WTC11 (cell line): ENCODE measurements at regions not wholly inside any gene's neighbourhood (a gene's known extent, or its start where the extent isn't known, plus 50 kb on each side); places are given as distances from the start of the nearest gene placed in this dataset.

Source experiments
- ATAC-seq: fragments of 200-7000 bp; cut with Tn5 transposase; 2 replicates; pipeline ENCODE4 v1.10.0; 2021; ENCODE audit warnings: mild to moderate bottlenecking, moderate library complexity
- CTCF ChIA-PET: fragments of 300-600 bp; sonication (Branson Sonifier 250); formaldehyde crosslinking; loops from one replicate; lab custom pipeline; 2021; ENCODE audit warnings: antibody characterized with exemption; lab: Charles Lee
- POLR2A ChIA-PET: fragments of 350-600 bp; sonication (Branson Sonifier 250); formaldehyde crosslinking; loops from one replicate; lab custom pipeline; 2021; ENCODE audit warnings: antibody characterized with exemption; lab: Charles Lee
- DNase-seq: peaks from one replicate; pipeline ENCODE4 v3.0.0; 2021; ENCODE audit warnings: low spot score
- H3K27ac Mint-ChIP-seq: 2 replicates; pipeline ENCODE4 v1.8.0; 2021; ENCODE audit warnings: mixed read lengths
- H3K27me3 Mint-ChIP-seq: 2 replicates; pipeline ENCODE4 v1.8.0; 2021; ENCODE audit warnings: low read depth, mild to moderate bottlenecking, moderate library complexity, mixed read lengths
- H3K36me3 Mint-ChIP-seq: 2 replicates; pipeline ENCODE4 v1.8.0; 2021; ENCODE audit warnings: mixed read lengths
- H3K4me1 Mint-ChIP-seq: 2 replicates; pipeline ENCODE4 v1.8.0; 2022; ENCODE audit warnings: mixed read lengths
- H3K4me3 Mint-ChIP-seq: 2 replicates; pipeline ENCODE4 v1.8.0; 2021; ENCODE audit warnings: mild to moderate bottlenecking, moderate library complexity, mixed read lengths
- H3K9me3 Mint-ChIP-seq: 2 replicates; pipeline ENCODE4 v1.8.0; 2021; ENCODE audit warnings: mixed read lengths
- ATF1 ChIP-seq: sonication (generic); formaldehyde crosslinking; IDR thresholded peaks from 2 replicates; pipeline ENCODE4 v1.8.1; 2023; ENCODE audit warnings: mild to moderate bottlenecking, moderate library complexity, missing genetic modification reagents
- HMGA2 ChIP-seq: fragments of 250-450 bp; sonication (Bioruptor Pico); IDR thresholded peaks from 2 replicates; pipeline ENCODE4 v1.4.0; 2021; ENCODE audit warnings: mild to moderate bottlenecking, moderate library complexity
- NFYB ChIP-seq: sonication (generic); formaldehyde crosslinking; conservative IDR thresholded peaks from 2 replicates; pipeline ENCODE4 v1.8.0; 2022; ENCODE audit warnings: low read depth, missing genetic modification reagents
- NR3C1 ChIP-seq: sonication (generic); formaldehyde crosslinking; conservative IDR thresholded peaks from 2 replicates; pipeline ENCODE4 v1.8.1; 2023; ENCODE audit warnings: low read depth, mild to moderate bottlenecking, missing genetic modification reagents
- RELA ChIP-seq: sonication (generic); formaldehyde crosslinking; IDR thresholded peaks from 2 replicates; pipeline ENCODE4 v1.8.1; 2022; ENCODE audit warnings: missing genetic modification reagents, mild to moderate bottlenecking, borderline replicate concordance
- SMAD3 ChIP-seq: sonication (generic); formaldehyde crosslinking; IDR thresholded peaks from 2 replicates; pipeline ENCODE4 v1.8.0; 2022; ENCODE audit warnings: missing genetic modification reagents, mild to moderate bottlenecking, borderline replicate concordance
- SP1 ChIP-seq: sonication (generic); formaldehyde crosslinking; conservative IDR thresholded peaks from 2 replicates; pipeline ENCODE4 v1.8.1; 2022; ENCODE audit warnings: missing genetic modification reagents
- TEAD1 ChIP-seq: sonication (generic); formaldehyde crosslinking; IDR thresholded peaks from 2 replicates; pipeline ENCODE4 v1.8.0; 2022; ENCODE audit warnings: mild to moderate bottlenecking, missing genetic modification reagents
- ZNF671 ChIP-seq: fragments of 250-450 bp; sonication (Bioruptor Pico); IDR thresholded peaks from 2 replicates; pipeline ENCODE4 v1.8.0; 2021; ENCODE audit warnings: mild to moderate bottlenecking
- TF ChIP-seq, protein P1 (sequence below): fragments of 250-450 bp; sonication (Bioruptor Pico); conservative IDR thresholded peaks from 2 replicates; pipeline ENCODE4 v1.9.0; 2021; ENCODE audit warnings: mild to moderate bottlenecking
- TF ChIP-seq, protein P2 (sequence below): sonication (generic); formaldehyde crosslinking; IDR thresholded peaks from 2 replicates; pipeline ENCODE4 v1.8.1; 2022; ENCODE audit warnings: mild to moderate bottlenecking, moderate library complexity, missing genetic modification reagents
- TF ChIP-seq, protein P3 (sequence below): sonication (generic); formaldehyde crosslinking; IDR thresholded peaks from 2 replicates; pipeline ENCODE4 v1.8.0; 2022; ENCODE audit warnings: mild to moderate bottlenecking, missing genetic modification reagents
- TF ChIP-seq, protein P4 (sequence below): fragments of 250-450 bp; sonication (Bioruptor Pico); IDR thresholded peaks from 2 replicates; pipeline ENCODE4 v2.1.2; 2022; ENCODE audit warnings: mild to moderate bottlenecking, moderate library complexity
- TF ChIP-seq, protein P5 (sequence below): sonication (generic); formaldehyde crosslinking; IDR thresholded peaks from 2 replicates; pipeline ENCODE4 v1.8.1; 2023; ENCODE audit warnings: mild to moderate bottlenecking, missing genetic modification reagents
- TF ChIP-seq, protein P6 (sequence below): fragments of 250-450 bp; sonication (Bioruptor Pico); IDR thresholded peaks from 2 replicates; pipeline ENCODE4 v1.9.0; 2021; ENCODE audit warnings: moderate library complexity, mild to moderate bottlenecking, inconsistent platforms, borderline replicate concordance
- TF ChIP-seq, protein P7 (sequence below): sonication (generic); formaldehyde crosslinking; IDR thresholded peaks from 2 replicates; pipeline ENCODE4 v1.8.0; 2023; ENCODE audit warnings: missing genetic modification reagents, mild to moderate bottlenecking, borderline replicate concordance
- TF ChIP-seq, protein P8 (sequence below): sonication (generic); formaldehyde crosslinking; IDR thresholded peaks from 2 replicates; pipeline ENCODE4 v1.8.1; 2023; ENCODE audit warnings: mild to moderate bottlenecking, missing genetic modification reagents
- TF ChIP-seq, protein P9 (sequence below): sonication (generic); formaldehyde crosslinking; IDR thresholded peaks from 2 replicates; pipeline ENCODE4 v1.8.1; 2023; ENCODE audit warnings: mild to moderate bottlenecking, missing genetic modification reagents, borderline replicate concordance

DNA sequence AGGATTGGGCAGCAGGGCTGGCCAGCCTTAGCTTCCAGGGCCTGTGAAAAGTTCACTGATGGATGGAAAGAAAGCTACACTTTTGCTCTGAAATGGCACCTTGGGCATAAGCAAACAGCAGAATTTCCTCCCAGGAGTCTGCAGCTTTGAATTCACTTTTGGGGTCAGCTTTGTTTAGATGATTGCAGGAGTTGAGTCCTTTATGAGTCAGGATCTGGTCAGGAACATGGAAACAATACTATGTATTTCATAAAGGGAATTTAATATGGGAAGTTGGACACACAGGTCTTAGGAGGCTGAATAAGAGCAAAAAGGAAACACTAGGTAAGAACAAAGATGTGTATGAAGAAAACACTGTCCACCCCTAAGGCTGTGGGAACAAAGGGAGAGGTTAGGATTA lies 345.3 kb downstream of the TSN start (continued):
- TF ChIP-seq TEAD1 (CRISPR knock-in tag) = no peak
- TF ChIP-seq, all 79 proteins: peak for 0

DNA sequence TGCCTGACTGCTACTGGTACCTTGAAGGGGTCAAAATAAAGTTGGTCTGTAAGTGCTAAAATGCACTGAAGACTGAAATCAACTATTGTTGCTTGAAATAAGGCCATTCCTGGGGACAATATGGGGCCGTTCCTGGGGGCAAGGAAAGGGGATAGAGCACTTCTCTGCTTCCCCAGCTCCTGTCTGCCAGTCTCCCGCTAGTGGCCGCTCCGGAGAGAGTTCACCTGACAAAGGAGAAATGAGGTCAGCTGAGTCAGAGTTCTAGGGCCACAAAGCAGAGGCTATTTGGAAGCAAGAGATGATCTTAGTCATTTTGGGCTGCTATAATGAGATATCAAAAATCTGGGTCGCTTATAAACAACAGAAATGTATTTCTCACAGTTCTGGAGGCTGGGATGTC lies 345.9 kb downstream of the TSN start:
- ChIA-PET POLR2A (interaction anchor here (1.5 kb wide), 1 partner anchor 13 kb away, joined by 3 read pairs; no protein-coding TSS in a partner anchor), CTCF (interaction anchor here (0.9 to 1.7 kb wide), 7 partner anchors 10 to 290 kb away, joined by 3 to 8 read pairs (median 3); no protein-coding TSS in a partner anchor)
- ATAC-seq (peak; percentile 27; the same call in 1 of the 2 replicates), DNase-seq (no peak)
- peaks cover 11% of the 10 kb centered on the region; the same call in 1 of the 2 replicates for H3K36me3 Mint-ChIP-seq
- H3K4me3 Mint-ChIP-seq = no peak overlapping the region
- H3K27ac Mint-ChIP-seq = no peak overlapping the region
- peaks cover 3% of the 10 kb centered on the region for H3K27me3 Mint-ChIP-seq
- peaks cover 27% of the 10 kb centered on the region for H3K9me3 Mint-ChIP-seq
- H3K4me1 Mint-ChIP-seq = peaks cover 29% of the 10 kb centered on the region
- TF ChIP-seq, protein P1, sequence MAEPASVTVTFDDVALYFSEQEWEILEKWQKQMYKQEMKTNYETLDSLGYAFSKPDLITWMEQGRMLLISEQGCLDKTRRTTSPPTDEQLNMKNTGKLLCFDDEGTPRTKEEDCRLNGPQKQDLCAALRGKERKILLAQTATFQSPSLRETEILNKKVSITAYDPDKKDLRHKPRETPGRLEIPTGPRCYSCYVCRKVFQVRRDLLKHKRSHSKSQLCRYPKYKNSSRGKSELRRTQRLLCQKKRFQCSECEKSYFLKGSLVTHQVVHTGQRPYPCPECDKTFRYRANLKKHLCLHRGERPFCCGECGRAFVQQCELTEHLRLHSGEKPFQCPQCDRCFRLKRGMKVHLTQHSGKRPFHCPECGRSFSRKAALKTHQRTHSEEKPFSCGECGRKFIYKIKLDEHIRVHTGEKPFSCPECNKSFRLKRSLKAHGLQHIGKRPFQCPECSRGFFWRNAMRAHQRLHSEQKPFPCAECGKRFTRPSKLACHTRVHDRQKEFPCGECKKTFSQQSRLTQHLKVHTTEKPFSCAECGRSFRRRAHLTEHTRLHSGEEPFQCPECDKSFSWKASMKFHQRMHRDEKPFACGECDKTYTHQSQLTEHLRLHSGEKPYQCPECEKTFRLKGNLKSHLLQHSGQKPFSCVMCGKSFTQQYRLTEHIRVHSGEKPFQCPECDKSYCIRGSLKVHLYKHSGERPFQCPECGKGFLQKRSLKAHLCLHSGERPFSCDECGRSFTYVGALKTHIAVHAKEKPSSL (CRISPR knock-in tag) = no peak
- TF ChIP-seq ZNF671 (CRISPR knock-in tag) = no peak
- no peak for TF ChIP-seq RELA (CRISPR knock-in tag)
- TF ChIP-seq SP1 (CRISPR knock-in tag) = no peak
- TF ChIP-seq, protein P2, sequence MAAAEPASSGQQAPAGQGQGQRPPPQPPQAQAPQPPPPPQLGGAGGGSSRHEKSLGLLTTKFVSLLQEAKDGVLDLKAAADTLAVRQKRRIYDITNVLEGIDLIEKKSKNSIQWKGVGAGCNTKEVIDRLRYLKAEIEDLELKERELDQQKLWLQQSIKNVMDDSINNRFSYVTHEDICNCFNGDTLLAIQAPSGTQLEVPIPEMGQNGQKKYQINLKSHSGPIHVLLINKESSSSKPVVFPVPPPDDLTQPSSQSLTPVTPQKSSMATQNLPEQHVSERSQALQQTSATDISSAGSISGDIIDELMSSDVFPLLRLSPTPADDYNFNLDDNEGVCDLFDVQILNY (CRISPR knock-in tag) = no peak
- TF ChIP-seq, protein P3, sequence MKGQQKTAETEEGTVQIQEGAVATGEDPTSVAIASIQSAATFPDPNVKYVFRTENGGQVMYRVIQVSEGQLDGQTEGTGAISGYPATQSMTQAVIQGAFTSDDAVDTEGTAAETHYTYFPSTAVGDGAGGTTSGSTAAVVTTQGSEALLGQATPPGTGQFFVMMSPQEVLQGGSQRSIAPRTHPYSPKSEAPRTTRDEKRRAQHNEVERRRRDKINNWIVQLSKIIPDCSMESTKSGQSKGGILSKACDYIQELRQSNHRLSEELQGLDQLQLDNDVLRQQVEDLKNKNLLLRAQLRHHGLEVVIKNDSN (CRISPR knock-in tag) = no peak
- no peak for TF ChIP-seq NFYB (CRISPR knock-in tag)
- TF ChIP-seq, protein P4, sequence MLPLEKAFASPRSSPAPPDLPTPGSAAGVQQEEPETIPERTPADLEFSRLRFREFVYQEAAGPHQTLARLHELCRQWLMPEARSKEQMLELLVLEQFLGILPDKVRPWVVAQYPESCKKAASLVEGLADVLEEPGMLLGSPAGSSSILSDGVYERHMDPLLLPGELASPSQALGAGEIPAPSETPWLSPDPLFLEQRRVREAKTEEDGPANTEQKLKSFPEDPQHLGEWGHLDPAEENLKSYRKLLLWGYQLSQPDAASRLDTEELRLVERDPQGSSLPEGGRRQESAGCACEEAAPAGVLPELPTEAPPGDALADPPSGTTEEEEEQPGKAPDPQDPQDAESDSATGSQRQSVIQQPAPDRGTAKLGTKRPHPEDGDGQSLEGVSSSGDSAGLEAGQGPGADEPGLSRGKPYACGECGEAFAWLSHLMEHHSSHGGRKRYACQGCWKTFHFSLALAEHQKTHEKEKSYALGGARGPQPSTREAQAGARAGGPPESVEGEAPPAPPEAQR (CRISPR knock-in tag) = no peak
- TF ChIP-seq, protein P5, sequence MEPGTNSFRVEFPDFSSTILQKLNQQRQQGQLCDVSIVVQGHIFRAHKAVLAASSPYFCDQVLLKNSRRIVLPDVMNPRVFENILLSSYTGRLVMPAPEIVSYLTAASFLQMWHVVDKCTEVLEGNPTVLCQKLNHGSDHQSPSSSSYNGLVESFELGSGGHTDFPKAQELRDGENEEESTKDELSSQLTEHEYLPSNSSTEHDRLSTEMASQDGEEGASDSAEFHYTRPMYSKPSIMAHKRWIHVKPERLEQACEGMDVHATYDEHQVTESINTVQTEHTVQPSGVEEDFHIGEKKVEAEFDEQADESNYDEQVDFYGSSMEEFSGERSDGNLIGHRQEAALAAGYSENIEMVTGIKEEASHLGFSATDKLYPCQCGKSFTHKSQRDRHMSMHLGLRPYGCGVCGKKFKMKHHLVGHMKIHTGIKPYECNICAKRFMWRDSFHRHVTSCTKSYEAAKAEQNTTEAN = no peak
- TF ChIP-seq HMGA2 (CRISPR knock-in tag) = no peak
- TF ChIP-seq, protein P6, sequence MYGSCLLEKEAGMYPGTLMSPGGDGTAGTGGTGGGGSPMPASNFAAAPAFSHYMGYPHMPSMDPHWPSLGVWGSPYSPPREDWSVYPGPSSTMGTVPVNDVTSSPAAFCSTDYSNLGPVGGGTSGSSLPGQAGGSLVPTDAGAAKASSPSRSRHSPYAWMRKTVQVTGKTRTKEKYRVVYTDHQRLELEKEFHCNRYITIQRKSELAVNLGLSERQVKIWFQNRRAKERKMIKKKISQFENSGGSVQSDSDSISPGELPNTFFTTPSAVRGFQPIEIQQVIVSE (CRISPR knock-in tag) = no peak
- TF ChIP-seq, protein P7, sequence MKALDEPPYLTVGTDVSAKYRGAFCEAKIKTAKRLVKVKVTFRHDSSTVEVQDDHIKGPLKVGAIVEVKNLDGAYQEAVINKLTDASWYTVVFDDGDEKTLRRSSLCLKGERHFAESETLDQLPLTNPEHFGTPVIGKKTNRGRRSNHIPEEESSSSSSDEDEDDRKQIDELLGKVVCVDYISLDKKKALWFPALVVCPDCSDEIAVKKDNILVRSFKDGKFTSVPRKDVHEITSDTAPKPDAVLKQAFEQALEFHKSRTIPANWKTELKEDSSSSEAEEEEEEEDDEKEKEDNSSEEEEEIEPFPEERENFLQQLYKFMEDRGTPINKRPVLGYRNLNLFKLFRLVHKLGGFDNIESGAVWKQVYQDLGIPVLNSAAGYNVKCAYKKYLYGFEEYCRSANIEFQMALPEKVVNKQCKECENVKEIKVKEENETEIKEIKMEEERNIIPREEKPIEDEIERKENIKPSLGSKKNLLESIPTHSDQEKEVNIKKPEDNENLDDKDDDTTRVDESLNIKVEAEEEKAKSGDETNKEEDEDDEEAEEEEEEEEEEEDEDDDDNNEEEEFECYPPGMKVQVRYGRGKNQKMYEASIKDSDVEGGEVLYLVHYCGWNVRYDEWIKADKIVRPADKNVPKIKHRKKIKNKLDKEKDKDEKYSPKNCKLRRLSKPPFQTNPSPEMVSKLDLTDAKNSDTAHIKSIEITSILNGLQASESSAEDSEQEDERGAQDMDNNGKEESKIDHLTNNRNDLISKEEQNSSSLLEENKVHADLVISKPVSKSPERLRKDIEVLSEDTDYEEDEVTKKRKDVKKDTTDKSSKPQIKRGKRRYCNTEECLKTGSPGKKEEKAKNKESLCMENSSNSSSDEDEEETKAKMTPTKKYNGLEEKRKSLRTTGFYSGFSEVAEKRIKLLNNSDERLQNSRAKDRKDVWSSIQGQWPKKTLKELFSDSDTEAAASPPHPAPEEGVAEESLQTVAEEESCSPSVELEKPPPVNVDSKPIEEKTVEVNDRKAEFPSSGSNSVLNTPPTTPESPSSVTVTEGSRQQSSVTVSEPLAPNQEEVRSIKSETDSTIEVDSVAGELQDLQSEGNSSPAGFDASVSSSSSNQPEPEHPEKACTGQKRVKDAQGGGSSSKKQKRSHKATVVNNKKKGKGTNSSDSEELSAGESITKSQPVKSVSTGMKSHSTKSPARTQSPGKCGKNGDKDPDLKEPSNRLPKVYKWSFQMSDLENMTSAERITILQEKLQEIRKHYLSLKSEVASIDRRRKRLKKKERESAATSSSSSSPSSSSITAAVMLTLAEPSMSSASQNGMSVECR (CRISPR knock-in tag) = no peak
- TF ChIP-seq NR3C1 (CRISPR knock-in tag) = no peak
- no peak for TF ChIP-seq ATF1 (CRISPR knock-in tag)
- TF ChIP-seq, protein P8, sequence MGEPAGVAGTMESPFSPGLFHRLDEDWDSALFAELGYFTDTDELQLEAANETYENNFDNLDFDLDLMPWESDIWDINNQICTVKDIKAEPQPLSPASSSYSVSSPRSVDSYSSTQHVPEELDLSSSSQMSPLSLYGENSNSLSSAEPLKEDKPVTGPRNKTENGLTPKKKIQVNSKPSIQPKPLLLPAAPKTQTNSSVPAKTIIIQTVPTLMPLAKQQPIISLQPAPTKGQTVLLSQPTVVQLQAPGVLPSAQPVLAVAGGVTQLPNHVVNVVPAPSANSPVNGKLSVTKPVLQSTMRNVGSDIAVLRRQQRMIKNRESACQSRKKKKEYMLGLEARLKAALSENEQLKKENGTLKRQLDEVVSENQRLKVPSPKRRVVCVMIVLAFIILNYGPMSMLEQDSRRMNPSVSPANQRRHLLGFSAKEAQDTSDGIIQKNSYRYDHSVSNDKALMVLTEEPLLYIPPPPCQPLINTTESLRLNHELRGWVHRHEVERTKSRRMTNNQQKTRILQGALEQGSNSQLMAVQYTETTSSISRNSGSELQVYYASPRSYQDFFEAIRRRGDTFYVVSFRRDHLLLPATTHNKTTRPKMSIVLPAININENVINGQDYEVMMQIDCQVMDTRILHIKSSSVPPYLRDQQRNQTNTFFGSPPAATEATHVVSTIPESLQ = no peak
- TF ChIP-seq, protein P9, sequence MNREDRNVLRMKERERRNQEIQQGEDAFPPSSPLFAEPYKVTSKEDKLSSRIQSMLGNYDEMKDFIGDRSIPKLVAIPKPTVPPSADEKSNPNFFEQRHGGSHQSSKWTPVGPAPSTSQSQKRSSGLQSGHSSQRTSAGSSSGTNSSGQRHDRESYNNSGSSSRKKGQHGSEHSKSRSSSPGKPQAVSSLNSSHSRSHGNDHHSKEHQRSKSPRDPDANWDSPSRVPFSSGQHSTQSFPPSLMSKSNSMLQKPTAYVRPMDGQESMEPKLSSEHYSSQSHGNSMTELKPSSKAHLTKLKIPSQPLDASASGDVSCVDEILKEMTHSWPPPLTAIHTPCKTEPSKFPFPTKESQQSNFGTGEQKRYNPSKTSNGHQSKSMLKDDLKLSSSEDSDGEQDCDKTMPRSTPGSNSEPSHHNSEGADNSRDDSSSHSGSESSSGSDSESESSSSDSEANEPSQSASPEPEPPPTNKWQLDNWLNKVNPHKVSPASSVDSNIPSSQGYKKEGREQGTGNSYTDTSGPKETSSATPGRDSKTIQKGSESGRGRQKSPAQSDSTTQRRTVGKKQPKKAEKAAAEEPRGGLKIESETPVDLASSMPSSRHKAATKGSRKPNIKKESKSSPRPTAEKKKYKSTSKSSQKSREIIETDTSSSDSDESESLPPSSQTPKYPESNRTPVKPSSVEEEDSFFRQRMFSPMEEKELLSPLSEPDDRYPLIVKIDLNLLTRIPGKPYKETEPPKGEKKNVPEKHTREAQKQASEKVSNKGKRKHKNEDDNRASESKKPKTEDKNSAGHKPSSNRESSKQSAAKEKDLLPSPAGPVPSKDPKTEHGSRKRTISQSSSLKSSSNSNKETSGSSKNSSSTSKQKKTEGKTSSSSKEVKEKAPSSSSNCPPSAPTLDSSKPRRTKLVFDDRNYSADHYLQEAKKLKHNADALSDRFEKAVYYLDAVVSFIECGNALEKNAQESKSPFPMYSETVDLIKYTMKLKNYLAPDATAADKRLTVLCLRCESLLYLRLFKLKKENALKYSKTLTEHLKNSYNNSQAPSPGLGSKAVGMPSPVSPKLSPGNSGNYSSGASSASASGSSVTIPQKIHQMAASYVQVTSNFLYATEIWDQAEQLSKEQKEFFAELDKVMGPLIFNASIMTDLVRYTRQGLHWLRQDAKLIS (CRISPR knock-in tag) = no peak
- no peak for TF ChIP-seq SMAD3 (CRISPR knock-in tag)
